NCI-H345 treated with DMSO at 0.1 percent for 48 hours (cell line): ENCODE measurements at regions not wholly inside any gene's neighbourhood (a gene's known extent, or its start where the extent isn't known, plus 50 kb on each side); places are given as distances from the start of the nearest gene placed in this dataset.
"Not testable (repeated sequence)": the region's sequence is repeated elsewhere in the genome, so short reads cannot be mapped to it uniquely, and the experiment has no call there.

Experiments
- DNase-seq: peaks from one replicate; lab custom pipeline; 2025; ENCODE audit not compliant: unreplicated experiment; lab: John Stamatoyannopoulos, UW

DNA sequence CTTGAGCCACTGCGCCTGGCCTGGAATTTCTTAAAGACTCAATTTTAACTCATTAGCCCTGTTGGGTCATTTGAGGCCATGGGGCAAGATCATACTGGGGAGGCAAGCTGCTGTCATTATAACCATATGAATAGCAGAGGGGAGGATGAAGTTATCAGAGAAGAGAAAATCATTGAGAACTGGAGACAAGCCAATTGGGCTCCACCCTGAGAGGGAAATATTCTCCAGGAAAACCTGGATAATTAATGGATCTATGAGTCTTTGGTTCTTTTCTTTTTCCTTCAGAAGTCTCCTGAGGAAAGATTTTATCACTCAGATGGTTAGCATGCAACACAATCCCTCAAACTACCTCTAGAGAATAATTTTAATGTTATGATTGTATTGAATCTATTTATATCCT, 569.6 kb upstream of the TUSC1 start:
- DNase-seq, result no peak

DNA sequence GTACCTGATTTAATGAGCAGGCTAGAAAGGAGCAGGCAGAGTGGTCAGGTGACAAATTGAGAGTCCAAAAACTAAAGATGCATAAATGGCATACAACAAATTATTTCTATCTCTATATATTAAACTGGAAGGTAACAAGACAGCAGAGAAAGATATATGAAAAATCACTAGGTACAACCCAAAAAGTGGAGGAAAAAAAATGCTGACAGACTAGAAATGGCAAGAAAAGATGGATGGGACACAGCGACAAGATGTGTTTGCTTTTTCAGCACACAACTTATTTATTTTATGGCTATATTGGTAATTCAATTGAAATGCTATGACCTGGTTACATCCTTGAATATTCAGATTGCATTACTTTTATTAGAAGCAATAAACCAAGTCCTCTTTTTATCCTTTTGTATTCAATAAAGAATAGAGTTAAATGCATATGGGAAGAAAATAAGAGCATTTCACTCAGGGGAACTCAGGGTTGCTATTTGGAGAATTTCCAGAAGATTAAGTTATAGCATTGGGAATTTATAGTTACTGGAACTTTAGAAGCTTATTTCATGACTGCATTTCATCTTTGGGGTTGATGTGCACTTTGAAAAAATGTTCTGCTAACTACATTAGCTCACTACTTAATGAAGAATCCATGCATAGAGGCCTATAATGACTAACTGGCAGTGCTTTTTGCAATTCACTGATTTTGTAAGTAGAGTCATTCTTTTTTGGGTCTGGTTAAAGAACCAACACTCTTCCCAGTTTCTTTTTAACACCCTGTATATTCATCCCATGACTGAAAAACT, 566.6 kb upstream of the TUSC1 start:
- DNase-seq, result no peak

DNA sequence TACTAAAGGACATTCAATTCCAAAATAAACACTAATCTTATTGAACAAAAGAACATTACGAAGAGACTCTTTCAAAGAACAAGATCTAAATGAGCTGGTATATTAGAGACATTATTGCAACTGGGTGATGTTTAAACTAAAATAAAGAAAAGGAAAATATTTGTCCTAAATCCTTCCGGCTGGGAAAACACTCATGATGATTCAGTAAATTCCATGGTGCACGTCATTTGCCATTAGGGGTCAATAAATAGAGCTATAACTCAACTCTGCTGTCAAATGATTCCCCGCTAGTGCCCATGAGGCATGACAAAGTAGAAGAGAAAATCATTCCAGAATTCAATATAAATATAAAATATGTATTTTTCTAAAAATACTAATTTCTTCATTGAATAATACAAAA, 565.5 kb upstream of the TUSC1 start:
- DNase-seq, result no peak

DNA sequence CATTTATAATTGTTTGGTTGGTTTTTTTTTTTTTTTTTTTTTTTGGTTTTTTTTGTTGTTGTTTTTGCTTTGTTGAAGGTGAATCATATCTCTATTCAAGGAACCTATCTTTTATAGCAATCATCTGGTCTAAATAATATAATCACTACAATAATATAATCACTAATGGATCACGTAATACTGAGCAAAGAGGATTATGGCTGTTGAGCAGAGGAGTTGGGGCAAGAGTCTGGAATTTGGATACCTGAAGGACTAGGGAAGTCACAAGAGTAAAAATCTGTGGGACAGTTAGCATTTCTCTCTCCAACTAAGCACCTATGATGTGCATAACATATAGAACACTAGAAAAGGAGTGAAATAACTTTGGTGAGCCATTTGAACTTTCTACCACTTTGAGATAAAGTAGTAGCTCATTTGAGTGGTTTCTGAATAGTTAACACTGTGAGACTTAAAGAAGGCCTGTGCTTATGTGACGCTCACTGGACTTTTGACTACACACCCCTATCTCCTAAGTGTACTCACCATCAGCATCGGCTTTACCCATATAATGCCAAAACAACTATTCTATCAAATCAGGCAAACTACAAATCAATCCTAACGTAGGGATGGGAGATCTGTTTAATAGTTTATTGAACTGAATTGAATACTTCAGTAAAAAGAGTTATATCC, 564.9 kb upstream of the TUSC1 start:
- no peak for DNase-seq

DNA sequence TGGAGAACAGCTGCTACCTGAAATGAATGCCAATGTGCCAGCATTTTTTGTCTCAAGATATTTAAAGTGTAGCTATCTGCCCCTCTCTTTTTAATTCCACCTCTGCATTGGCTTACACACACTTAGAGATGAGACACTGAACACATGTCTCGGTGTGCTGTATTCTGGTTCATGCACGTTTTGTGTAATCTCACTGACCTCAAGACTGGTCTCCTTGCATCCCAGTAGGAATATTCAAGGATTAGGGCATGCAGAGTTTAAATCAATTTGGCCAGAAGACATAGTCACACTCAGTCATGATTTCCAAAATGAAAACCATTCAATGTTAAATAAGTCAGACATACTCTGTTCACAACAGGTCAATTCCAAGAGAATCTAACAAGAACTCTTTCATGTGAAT, 561.8 kb upstream of the TUSC1 start:
- DNase-seq, result no peak

DNA sequence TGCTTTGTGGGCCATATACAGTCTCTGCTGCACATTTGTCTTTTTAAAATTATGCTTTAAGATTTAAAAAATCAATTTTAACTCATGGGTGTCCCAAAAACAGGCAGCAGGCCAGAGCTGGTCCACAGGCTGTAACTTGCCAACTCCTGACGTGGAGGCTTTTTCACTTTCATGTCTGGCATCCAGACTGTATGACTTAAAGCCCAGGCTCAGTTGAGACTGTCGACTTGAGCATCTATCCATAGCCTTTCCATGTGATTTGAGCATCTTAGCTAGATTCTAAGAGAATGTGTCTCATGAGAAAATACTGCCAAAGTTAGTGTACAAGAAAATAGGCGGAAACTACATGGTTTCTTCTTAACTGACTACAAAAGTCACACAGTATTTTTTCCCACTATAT, 559.0 kb upstream of the TUSC1 start:
- no peak for DNase-seq

DNA sequence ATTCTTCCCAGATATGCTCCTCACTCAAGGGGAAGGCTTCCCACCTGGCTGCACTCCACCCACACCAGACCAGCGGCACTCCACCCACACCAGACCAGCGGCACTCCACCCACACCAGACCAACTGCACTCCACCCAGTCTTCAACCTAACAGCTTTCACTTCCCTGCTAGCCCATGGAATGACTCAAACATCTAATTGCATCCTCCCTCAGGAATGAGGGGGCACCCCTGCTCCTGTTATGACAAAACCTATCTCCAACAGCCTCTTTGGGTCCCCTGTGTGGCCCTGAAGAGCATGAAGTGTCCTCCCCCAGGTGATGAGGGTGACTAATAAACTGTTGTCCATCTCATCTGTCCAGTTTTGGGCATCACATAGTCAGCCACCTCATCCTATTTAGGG, 556.6 kb upstream of the TUSC1 start:
- no peak for DNase-seq

DNA sequence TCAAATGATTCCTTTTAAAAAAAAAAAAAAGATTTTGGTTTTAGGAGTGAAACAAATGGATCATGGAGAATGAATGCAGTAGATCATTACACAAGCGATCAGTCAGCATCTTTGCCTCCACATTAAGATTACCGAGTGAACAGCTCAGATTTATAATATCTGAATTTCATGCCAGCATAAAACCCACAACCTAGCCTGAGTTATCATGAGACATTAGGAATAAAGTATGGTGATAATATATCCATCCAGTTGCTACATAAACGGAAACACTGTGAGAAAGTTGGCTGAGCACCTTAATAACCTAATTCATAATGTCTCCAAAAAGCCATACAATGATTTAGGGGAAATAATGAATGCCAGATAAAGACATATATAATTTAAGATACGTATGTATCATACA, 553.1 kb upstream of the TUSC1 start:
- DNase-seq, result no peak

DNA sequence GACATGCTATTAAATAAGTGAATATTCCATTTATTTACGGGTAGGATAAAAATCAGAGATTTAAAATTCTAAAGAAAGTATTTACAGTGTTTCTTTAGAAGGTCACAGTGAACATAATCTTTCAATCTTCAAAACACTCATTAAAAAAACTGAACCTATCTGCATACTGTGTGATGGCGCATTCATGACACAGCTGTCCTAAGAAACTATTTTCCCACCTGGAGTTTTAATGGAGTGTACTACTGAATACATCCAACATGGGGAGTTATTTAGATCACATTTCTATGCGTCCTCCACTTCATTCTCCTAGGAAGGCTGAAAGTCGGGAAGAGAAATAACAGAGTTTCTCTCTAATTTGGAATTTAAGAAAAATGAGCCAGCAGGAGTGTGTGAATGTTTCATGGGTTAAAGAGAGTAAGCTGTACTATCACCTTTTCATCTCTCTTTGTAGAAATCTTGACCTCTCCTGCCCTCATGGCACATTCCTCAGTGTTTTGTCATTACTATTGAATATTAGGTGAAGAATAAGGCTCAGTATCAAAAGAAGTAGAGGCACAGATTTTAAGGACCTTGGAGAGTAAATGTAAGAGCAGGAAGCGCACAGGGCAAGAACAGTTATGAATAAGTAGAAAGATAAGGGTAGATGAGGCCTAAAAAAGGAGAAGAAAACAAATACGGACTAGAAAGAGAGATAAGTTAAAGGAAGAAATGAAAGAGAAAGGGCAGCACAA, 551.2 kb upstream of the TUSC1 start:
- no peak for DNase-seq

DNA sequence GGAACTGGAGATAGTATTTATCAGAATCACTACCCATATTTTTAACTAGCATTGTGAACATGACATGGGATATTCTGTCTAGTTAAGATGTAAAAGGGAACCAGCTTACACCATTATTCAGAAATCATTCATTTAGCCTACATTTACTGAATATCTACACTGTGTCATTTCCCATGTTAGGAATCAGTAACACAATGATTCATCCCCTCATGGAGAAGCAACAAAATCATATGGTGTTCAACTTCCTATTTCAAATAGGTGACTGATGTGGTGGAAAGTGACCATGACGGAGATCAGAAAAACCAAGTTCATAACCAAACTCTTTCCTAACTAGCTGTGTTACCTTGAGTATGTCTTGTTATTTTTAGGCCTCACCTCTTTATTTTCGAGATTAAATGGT, 550.0 kb upstream of the TUSC1 start:
- DNase-seq, result no peak

DNA sequence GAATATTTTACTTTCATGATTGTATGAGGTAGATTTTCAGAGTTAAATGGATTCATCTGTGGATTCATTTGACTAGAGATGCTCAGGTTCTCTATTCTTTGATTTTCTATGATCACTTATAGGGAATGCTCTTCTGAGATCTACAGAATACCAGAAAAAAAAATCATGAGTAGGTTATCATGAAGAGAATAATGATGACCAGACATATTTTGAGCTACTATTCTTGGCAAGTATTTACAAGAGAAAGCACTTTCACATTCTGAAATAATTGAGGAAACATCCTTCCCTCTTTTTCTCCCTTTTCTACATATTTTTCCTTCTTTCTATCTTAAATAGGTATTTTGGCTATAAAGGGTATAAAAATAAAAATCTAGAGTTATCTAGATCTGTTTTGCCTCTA, 543.0 kb upstream of the TUSC1 start:
- no peak for DNase-seq

DNA sequence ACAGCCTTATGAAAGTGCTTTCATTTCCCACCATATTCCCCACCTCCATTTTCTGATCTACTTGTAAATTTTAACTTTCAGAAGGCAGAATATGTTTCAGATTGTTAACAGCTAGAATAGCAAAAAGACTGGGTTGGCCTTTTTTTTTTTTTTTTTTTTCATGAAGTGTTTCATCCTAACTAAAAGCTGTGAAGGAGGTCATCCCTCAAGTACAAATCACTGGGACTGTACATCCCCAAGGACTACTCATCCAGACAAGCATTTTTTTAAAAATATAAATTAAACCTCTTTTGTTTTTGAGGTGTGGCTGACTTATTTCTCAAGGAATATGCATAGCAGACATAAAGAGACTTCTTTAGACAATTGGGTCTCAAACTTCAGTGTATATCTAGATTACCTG, 542.1 kb upstream of the TUSC1 start:
- DNase-seq, result no peak

DNA sequence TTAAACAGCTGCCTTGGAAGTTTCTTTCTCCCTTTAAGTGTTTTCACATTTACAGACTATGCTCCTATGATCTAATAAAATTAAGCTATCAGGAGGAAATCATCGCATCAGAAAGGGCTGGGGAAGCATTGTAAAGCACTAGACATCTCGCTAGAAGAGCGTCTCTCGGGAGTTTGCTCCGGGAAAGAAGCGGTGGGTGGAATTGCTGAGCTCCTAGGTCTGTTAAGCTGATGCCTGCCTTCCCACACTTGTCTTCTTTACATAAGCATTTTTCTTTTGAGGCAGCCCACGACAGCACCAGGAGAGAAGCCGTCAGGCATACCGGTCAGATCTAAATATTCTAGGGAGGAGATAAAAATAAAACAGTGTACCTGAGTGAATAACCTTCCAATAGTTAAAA, 541.7 kb upstream of the TUSC1 start:
- no peak for DNase-seq

DNA sequence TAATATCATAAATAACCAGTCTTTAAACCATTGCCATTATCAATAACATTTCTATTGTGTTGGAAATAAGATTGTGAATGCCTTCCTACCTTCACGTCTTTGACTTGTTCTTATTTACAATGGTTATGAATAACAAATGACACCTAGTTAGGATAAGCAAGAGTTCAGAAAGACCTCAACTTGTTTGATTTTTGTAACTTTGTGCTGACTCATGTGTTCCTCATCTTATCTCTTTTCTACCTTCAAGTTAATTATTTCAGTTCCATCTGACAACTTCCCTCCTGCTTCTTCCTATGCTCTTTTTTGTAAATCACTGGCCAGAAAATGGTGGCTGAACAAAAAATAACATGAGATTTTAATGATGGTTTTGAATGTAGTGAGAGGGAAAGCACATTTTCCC, 538.5 kb upstream of the TUSC1 start:
- DNase-seq, result no peak

DNA sequence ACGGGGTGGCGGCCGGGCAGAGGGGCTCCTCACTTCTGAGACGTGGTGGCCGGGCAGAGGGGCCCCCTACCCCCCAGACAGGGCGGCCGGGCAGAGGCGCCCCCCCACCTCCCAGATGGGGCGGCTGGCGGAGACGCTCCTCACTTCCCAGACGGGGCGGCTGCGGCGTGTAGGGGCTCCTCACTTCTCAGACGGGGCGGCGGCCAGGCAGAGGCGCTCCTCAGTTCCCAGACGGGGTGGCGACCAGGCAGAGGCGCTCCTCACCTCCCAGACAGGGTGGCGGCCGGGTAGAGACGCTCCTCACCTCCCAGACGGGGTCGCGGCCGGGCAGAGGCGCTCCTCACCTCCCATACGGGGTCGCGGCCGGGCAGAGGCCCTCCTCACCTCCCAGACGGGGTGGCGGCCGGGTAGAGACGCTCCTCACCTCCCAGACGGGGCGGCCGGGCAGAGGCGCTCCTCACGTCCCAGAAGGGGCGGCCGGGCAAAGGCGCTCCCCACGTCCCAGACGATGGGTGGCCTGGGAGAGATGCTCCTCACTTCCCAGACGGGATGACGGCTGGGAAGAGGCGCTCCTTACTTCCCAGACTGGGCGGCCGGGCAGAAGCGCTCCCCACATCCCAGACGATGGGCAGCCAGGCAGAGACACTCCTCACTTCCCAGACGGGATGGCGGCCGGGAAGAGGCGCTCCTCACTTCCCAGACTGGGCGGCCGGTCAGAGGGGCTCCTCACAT, 536.6 kb upstream of the TUSC1 start:
- DNase-seq, result not testable (repeated sequence)

DNA sequence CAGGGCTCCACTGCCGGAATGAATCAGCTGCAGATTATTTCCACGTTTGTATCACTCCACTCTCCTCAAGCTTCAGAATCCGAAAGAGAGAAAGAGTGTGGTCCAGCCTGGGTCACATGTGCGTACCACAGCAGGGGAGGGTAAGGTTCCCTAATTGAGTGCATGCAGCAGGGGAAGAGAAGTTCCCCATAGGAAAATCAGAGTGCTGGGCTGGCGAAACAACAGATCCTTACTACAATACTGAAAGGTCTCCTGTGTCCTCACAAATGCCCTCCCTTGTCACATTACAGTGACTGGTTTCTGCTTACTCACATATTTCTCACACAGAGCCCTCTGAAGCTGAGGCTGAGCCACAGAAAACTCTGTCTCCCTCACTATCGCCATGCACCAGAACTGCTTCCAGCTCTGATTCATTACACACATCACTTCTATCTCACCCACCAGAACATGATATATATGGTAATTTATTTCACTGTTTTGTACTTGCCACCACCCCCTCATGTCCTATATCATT, 532.2 kb upstream of the TUSC1 start:
- DNase-seq, result no peak

DNA sequence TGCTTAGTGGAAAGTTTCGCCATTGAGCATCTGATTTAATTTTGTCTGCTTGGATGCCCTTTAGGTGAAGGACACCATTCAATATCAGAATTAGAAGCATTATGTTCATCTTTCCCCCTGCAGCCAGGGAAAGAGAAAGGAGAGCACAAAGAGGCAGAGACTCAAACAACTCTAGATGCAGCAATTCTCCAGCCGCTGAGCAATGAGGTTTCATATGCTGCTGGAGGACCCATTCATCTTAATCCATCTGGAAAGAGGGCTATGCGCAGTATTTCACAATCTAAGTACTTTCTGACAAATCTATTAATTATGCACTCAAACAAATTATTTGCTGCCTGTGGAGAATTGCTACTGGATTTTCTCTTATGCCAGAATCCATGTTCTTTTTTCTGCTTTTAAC, 527.0 kb upstream of the TUSC1 start:
- no peak for DNase-seq

DNA sequence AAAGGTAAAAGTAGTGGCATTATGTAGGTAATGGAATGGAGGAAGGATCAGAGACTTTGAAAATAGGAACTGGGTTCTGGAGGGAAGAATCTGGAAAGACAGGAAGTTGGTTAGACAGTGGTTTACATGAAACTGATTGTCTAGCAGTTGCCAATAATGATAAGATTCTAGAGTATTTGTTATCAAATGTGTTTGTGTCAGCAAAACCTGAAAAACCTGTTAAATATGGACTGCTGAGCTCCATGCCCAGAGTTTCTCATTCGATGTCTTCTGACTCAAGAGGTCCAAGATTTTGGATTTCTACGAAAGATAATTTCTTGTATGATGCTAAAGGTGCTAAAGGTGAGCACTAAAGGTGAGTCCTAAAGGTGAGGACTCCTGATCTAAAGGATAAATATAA, 515.0 kb upstream of the TUSC1 start:
- DNase-seq, result no peak

DNA sequence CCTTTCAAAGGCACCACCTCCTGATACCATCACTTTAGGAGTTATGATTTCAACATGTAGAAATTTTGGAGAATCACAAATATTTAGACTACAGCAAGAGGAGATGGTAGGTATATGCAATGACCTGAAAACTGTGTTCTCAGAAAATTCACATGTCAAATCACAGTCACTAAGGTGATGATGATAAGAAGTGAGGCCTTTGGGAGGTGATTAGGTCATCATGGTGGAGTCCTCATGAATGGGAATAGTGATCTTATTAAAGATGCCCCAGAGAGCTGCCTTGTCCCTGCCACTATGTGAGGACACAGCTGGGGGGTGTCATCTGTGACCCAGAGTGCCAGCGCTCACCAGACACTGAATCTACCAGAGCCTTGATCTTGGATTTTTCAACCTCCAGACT, 513.5 kb upstream of the TUSC1 start:
- no peak for DNase-seq

DNA sequence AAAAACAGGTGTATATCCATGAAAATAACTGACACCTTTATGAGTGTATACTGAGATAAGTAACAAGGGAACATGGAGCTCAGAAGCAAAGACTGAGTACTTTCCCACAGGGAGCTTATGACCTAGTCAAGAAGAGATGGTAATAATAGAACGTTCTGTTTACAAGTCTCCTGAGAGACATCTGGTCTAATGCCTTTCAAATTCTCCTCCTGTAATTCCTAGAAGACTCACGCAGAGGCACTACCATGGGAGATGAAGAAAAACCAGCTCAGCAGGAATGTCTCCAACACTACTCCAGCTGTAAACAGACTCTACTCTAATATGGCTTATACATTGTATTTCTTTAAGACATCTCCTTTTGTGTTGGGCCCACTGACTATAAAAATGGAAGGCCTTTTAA, 503.6 kb upstream of the TUSC1 start:
- no peak for DNase-seq

DNA sequence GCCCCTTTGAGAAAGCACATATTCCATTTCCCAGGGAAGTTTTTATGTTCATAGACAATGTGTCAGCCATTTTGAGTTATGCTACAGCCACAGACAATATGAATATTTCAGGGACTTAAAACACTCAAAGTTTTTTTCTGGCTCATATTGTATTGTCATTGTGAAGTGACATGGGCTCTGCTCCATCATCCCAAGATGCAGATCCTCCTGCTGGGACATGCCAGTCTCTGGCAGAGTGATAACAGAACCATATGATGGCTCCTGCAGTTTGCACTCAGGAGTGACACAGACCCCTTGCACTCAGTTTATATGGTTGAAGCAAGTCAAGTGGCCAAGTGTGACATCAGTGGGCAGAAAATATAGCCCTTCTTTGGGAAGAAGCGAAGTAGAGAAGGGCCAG, 498.4 kb upstream of the TUSC1 start:
- no peak for DNase-seq
